GM12873 (cell line): ENCODE measurements at regions not wholly inside any gene's neighbourhood (a gene's known extent, or its start where the extent isn't known, plus 50 kb on each side); places are given as distances from the start of the nearest gene placed in this dataset.

ENCODE experiments used
- CTCF ChIP-seq: IDR thresholded peaks from 2 replicates; pipeline ENCODE4 v1.5.1; 2012; ENCODE audit warnings: low read depth, mild to moderate bottlenecking, moderate library complexity, low read length, control low read depth; ENCODE audit not compliant: insufficient read depth; ENCODE audit errors: missing control alignments

GRCh38 chr14:38384741-38385140, 128.8 kb upstream of the CLEC14A start:
- TF ChIP-seq CTCF: no peak

- no peak for TF ChIP-seq CTCF
Observed at GRCh38 chr14:38367922-38368321, 112.0 kb upstream of the CLEC14A start.

GRCh38 chr14:38366374-38366773, 110.5 kb upstream of the CLEC14A start:
- no peak for TF ChIP-seq CTCF

GRCh38 chr14:38363217-38363616, 107.3 kb upstream of the CLEC14A start:
- no peak for TF ChIP-seq CTCF

- no peak for TF ChIP-seq CTCF
Observed at GRCh38 chr14:38357557-38357956, 101.7 kb upstream of the CLEC14A start.

GRCh38 chr14:38350102-38350501, 94.2 kb upstream of the CLEC14A start:
- TF ChIP-seq CTCF: no peak

- no peak for TF ChIP-seq CTCF
Observed at GRCh38 chr14:38342803-38343202, 86.9 kb upstream of the CLEC14A start.
